ENCODE measurements at regions not wholly inside any gene's neighbourhood (a gene's known extent, or its start where the extent isn't known, plus 50 kb on each side); places are given as distances from the start of the nearest gene placed in this dataset.

- no peak for DNase-seq
These were observed 110.7 kb upstream of the UQCRFS1 start for GRCh38 chr19:29323440-29324290.

- no peak for DNase-seq
These were observed 111.3 kb upstream of the UQCRFS1 start for GRCh38 chr19:29324291-29324680.

GRCh38 chr19:29324717-29325116, 111.8 kb upstream of the UQCRFS1 start:
- no peak for DNase-seq

- no peak for DNase-seq
These were observed 112.5 kb upstream of the UQCRFS1 start for GRCh38 chr19:29325241-29325975.

- no peak for DNase-seq
These were observed 113.4 kb upstream of the UQCRFS1 start for GRCh38 chr19:29326351-29326750.

- DNase-seq = no peak
These were observed 114.2 kb upstream of the UQCRFS1 start for GRCh38 chr19:29326849-29327840.

GRCh38 chr19:29328586-29328985, 115.6 kb upstream of the UQCRFS1 start:
- no peak for DNase-seq

- DNase-seq = no peak
These were observed 116.6 kb upstream of the UQCRFS1 start for GRCh38 chr19:29329460-29330134.

- DNase-seq = no peak
These were observed 123.5 kb upstream of the UQCRFS1 start for GRCh38 chr19:29336425-29336824.

- no peak for DNase-seq
These were observed 124.1 kb upstream of the UQCRFS1 start for GRCh38 chr19:29337029-29337428.

- DNase-seq = no peak
These were observed 125.5 kb upstream of the UQCRFS1 start for GRCh38 chr19:29338480-29338879.

GRCh38 chr19:29342721-29343120, 129.8 kb upstream of the UQCRFS1 start:
- DNase-seq = no peak

GRCh38 chr19:29364224-29364726, 151.3 kb upstream of the UQCRFS1 start:
- no peak for DNase-seq

GRCh38 chr19:29364999-29365398, 152.0 kb upstream of the UQCRFS1 start:
- DNase-seq = no peak

- no peak for DNase-seq
These were observed 153.0 kb upstream of the UQCRFS1 start for GRCh38 chr19:29365836-29366417.

GRCh38 chr19:29366757-29367156, 153.8 kb upstream of the UQCRFS1 start:
- DNase-seq = no peak

- DNase-seq = no peak
These were observed 154.9 kb upstream of the UQCRFS1 start for GRCh38 chr19:29367791-29368222.

- DNase-seq = no peak
These were observed 155.5 kb upstream of the VSTM2B start for GRCh38 chr19:29370276-29370675.

- no peak for DNase-seq
These were observed 154.3 kb upstream of the VSTM2B start for GRCh38 chr19:29371251-29372090.

- no peak for DNase-seq
These were observed 153.7 kb upstream of the VSTM2B start for GRCh38 chr19:29372091-29372415.

- DNase-seq = no peak
These were observed 153.3 kb upstream of the VSTM2B start for GRCh38 chr19:29372461-29372860.

All from C1 segment of cervical spinal cord (tissue), 14 donors.